ENCODE measurements at regions not wholly inside any gene's neighbourhood (a gene's known extent, or its start where the extent isn't known, plus 50 kb on each side); places are given as distances from the start of the nearest gene placed in this dataset.

- Histone ChIP-seq H3K9me2 (ENCODE audit: insufficient read depth, low read length) (no peaks in the 10 kb centered on the region), H3K9me3 (ENCODE audit: low read length) (no peaks in the 10 kb centered on the region), H3K4me3 (ENCODE audit: low read length) (no peak overlapping the region), H3K36me3 (ENCODE audit: insufficient read depth, low read length) (no peaks in the 10 kb centered on the region), H3K9ac (ENCODE audit: low read length) (no peak overlapping the region), H3K4me2 (ENCODE audit: low read length) (no peak overlapping the region), H2AFZ (ENCODE audit: low read depth, low read length) (no peak overlapping the region), H3K27ac (ENCODE audit: low read length) (no peak overlapping the region), H3K27me3 (ENCODE audit: insufficient read depth, low read depth, low read length) (no peaks in the 10 kb centered on the region), H3K79me2 (replicated peaks; ENCODE audit: insufficient read depth, low read length) (no peaks in the 10 kb centered on the region), H3F3A (ENCODE audit: insufficient read depth, low read length, poor library complexity, severe bottlenecking) (no peaks in the 10 kb centered on the region), H4K20me1 (ENCODE audit: insufficient read depth) (no peaks in the 10 kb centered on the region)
- TF ChIP-seq RAD21 (conservative IDR thresholded peaks at IDR 0.05): no peak
- no peak for TF ChIP-seq TAF1 (IDR thresholded peaks at IDR 0.05; ENCODE audit: low read depth)
- no peak for TF ChIP-seq EP300 (conservative IDR thresholded peaks at IDR 0.05; ENCODE audit: poor library complexity, severe bottlenecking)
- no peak for TF ChIP-seq SMC3 (conservative IDR thresholded peaks at IDR 0.05; ENCODE audit: poor library complexity)
- TF ChIP-seq CTCF (IDR thresholded peaks at IDR 0.05; ENCODE audit: poor library complexity, severe bottlenecking): no peak
Measured at GRCh38 chr5:167821151-167821550, 470.3 kb upstream of the WWC1 start.

GRCh38 chr5:167821669-167822068 is 469.8 kb upstream of the WWC1 start:
- Histone ChIP-seq H3K9me2 (ENCODE audit: insufficient read depth, low read length) (no peaks in the 10 kb centered on the region), H3K27ac (ENCODE audit: low read length) (no peak overlapping the region), H3K9ac (ENCODE audit: low read length) (no peak overlapping the region), H3F3A (ENCODE audit: insufficient read depth, low read length, poor library complexity, severe bottlenecking) (no peaks in the 10 kb centered on the region), H3K4me2 (ENCODE audit: low read length) (no peak overlapping the region), H3K9me3 (ENCODE audit: low read length) (no peaks in the 10 kb centered on the region), H2AFZ (ENCODE audit: low read depth, low read length) (no peak overlapping the region), H3K27me3 (ENCODE audit: insufficient read depth, low read depth, low read length) (no peaks in the 10 kb centered on the region), H3K4me3 (ENCODE audit: low read length) (no peak overlapping the region), H4K20me1 (ENCODE audit: insufficient read depth) (no peaks in the 10 kb centered on the region), H3K79me2 (replicated peaks; ENCODE audit: insufficient read depth, low read length) (no peaks in the 10 kb centered on the region), H3K36me3 (ENCODE audit: insufficient read depth, low read length) (no peaks in the 10 kb centered on the region)
- TF ChIP-seq REST (IDR thresholded peaks at IDR 0.05; ENCODE audit: borderline replicate concordance) (no peak), RAD21 (conservative IDR thresholded peaks at IDR 0.05) (no peak), EZH2 (IDR thresholded peaks at IDR 0.05; ENCODE audit: borderline replicate concordance, insufficient read depth, low read length, poor library complexity, severe bottlenecking) (no peak), MXI1 (conservative IDR thresholded peaks at IDR 0.05; ENCODE audit: poor library complexity, severe bottlenecking) (no peak), POLR2AphosphoS5 (IDR thresholded peaks at IDR 0.05) (no peak), SMC3 (conservative IDR thresholded peaks at IDR 0.05; ENCODE audit: poor library complexity) (no peak), TAF1 (IDR thresholded peaks at IDR 0.05; ENCODE audit: low read depth) (no peak), EP300 (conservative IDR thresholded peaks at IDR 0.05; ENCODE audit: poor library complexity, severe bottlenecking) (no peak), CTCF (IDR thresholded peaks at IDR 0.05; ENCODE audit: poor library complexity, severe bottlenecking) (no peak)
